ENCODE measurements at regions not wholly inside any gene's neighbourhood (a gene's known extent, or its start where the extent isn't known, plus 50 kb on each side); places are given as distances from the start of the nearest gene placed in this dataset.

GRCh38 chrX:39222346-39223113 is 421.3 kb downstream of the MID1IP1 start:
- Histone ChIP-seq H3K9me2 (replicated peaks; ENCODE audit: insufficient read depth, low read length) (no peaks in the 10 kb centered on the region), H3K4me3 (ENCODE audit: insufficient read depth, low read length, poor library complexity, severe bottlenecking) (no peak overlapping the region), H2AFZ (ENCODE audit: low read depth, low read length, severe bottlenecking) (no peak overlapping the region), H3K9me3 (ENCODE audit: insufficient read depth, low read length) (no peaks in the 10 kb centered on the region), H3K27me3 (ENCODE audit: low read length) (no peaks in the 10 kb centered on the region), H3K36me3 (ENCODE audit: low read length) (no peaks in the 10 kb centered on the region), H3K79me2 (ENCODE audit: insufficient read depth, low read length) (no peaks in the 10 kb centered on the region), H3K9ac (ENCODE audit: low read length) (no peak overlapping the region), H3K27ac (ENCODE audit: low read depth, low read length) (no peak overlapping the region), H3K4me2 (ENCODE audit: low read depth, low read length, poor library complexity, severe bottlenecking) (no peak overlapping the region), H4K20me1 (ENCODE audit: low read depth, low read length) (no peaks in the 10 kb centered on the region), H3F3A (ENCODE audit: insufficient read depth) (no peaks in the 10 kb centered on the region)
- TF ChIP-seq, protein P1, sequence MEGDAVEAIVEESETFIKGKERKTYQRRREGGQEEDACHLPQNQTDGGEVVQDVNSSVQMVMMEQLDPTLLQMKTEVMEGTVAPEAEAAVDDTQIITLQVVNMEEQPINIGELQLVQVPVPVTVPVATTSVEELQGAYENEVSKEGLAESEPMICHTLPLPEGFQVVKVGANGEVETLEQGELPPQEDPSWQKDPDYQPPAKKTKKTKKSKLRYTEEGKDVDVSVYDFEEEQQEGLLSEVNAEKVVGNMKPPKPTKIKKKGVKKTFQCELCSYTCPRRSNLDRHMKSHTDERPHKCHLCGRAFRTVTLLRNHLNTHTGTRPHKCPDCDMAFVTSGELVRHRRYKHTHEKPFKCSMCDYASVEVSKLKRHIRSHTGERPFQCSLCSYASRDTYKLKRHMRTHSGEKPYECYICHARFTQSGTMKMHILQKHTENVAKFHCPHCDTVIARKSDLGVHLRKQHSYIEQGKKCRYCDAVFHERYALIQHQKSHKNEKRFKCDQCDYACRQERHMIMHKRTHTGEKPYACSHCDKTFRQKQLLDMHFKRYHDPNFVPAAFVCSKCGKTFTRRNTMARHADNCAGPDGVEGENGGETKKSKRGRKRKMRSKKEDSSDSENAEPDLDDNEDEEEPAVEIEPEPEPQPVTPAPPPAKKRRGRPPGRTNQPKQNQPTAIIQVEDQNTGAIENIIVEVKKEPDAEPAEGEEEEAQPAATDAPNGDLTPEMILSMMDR (IDR thresholded peaks at IDR 0.05; ENCODE audit: insufficient read depth, low read length, poor library complexity, severe bottlenecking), result no peak
- TF ChIP-seq EZH2phosphoT487 (conservative IDR thresholded peaks at IDR 0.05; ENCODE audit: low read length), result no peak

DNA sequence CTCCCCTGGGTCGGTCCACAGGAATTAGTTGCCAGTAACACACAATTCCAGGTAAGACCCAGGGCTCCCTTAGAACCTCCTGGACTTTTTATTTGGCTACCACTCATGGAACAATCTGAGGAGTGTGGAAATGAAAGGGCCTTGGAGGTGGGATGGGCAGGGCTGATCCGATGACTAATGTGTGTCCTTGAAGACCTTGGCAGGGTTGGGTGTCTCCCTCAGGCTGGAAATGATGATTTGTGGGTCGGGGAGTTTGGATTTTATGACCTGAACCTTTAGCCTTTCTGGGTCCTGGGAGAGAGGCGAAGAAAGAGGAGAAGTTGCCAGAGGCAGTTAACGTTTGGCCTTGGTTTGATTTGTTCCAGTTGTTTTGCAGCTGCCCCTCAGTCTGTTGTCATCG is 425.0 kb downstream of the MID1IP1 start:
- H3K27ac ChIP-seq (ENCODE audit: low read depth, low read length), result no peak overlapping the region
- H3K4me3 ChIP-seq (ENCODE audit: insufficient read depth, low read length, poor library complexity, severe bottlenecking), result no peak overlapping the region
- H4K20me1 ChIP-seq (ENCODE audit: low read depth, low read length), result no peaks in the 10 kb centered on the region
- TF ChIP-seq, protein P1 (IDR thresholded peaks at IDR 0.05; ENCODE audit: insufficient read depth, low read length, poor library complexity, severe bottlenecking), result no peak
- TF ChIP-seq EZH2phosphoT487 (conservative IDR thresholded peaks at IDR 0.05; ENCODE audit: low read length), result no peak
- H3K9me3 ChIP-seq (ENCODE audit: insufficient read depth, low read length), result no peaks in the 10 kb centered on the region
- no peaks in the 10 kb centered on the region for H3K79me2 ChIP-seq (ENCODE audit: insufficient read depth, low read length)
- H3F3A ChIP-seq (ENCODE audit: insufficient read depth), result no peaks in the 10 kb centered on the region
- no peak overlapping the region for H3K4me2 ChIP-seq (ENCODE audit: low read depth, low read length, poor library complexity, severe bottlenecking)
- no peaks in the 10 kb centered on the region for H3K36me3 ChIP-seq (ENCODE audit: low read length)
- no peak overlapping the region for H3K9ac ChIP-seq (ENCODE audit: low read length)
- no peaks in the 10 kb centered on the region for H3K9me2 ChIP-seq (replicated peaks; ENCODE audit: insufficient read depth, low read length)
- no peak overlapping the region for H2AFZ ChIP-seq (ENCODE audit: low read depth, low read length, severe bottlenecking)
- H3K27me3 ChIP-seq (ENCODE audit: low read length), result no peaks in the 10 kb centered on the region

- Histone ChIP-seq H3K9me3 (ENCODE audit: insufficient read depth, low read length) (no peaks in the 10 kb centered on the region), H2AFZ (ENCODE audit: low read depth, low read length, severe bottlenecking) (no peak overlapping the region), H3F3A (ENCODE audit: insufficient read depth) (no peaks in the 10 kb centered on the region), H3K9me2 (replicated peaks; ENCODE audit: insufficient read depth, low read length) (no peaks in the 10 kb centered on the region), H3K4me2 (ENCODE audit: low read depth, low read length, poor library complexity, severe bottlenecking) (no peak overlapping the region), H3K4me3 (ENCODE audit: insufficient read depth, low read length, poor library complexity, severe bottlenecking) (no peak overlapping the region), H3K27ac (ENCODE audit: low read depth, low read length) (no peak overlapping the region), H4K20me1 (ENCODE audit: low read depth, low read length) (no peaks in the 10 kb centered on the region), H3K79me2 (ENCODE audit: insufficient read depth, low read length) (no peaks in the 10 kb centered on the region), H3K27me3 (ENCODE audit: low read length) (no peaks in the 10 kb centered on the region), H3K9ac (ENCODE audit: low read length) (no peak overlapping the region), H3K36me3 (ENCODE audit: low read length) (no peaks in the 10 kb centered on the region)
- no peak for TF ChIP-seq EZH2phosphoT487 (conservative IDR thresholded peaks at IDR 0.05; ENCODE audit: low read length)
- TF ChIP-seq, protein P1 (IDR thresholded peaks at IDR 0.05; ENCODE audit: insufficient read depth, low read length, poor library complexity, severe bottlenecking), result no peak
Observed at GRCh38 chrX:39227371-39227770, 426.1 kb downstream of the MID1IP1 start.
